GM10266 (cell line): ENCODE measurements at regions not wholly inside any gene's neighbourhood (a gene's known extent, or its start where the extent isn't known, plus 50 kb on each side); places are given as distances from the start of the nearest gene placed in this dataset.

Experiments used
- DNase-seq: peaks from one replicate; pipeline ENCODE4 v3.0.0; 2012; ENCODE audit errors: extremely low spot score
- CTCF ChIP-seq: IDR thresholded peaks from 2 replicates; pipeline ENCODE4 v1.5.1; 2012; ENCODE audit warnings: mild to moderate bottlenecking, low read depth; ENCODE audit not compliant: control insufficient read depth, insufficient read depth; ENCODE audit errors: missing control alignments

GRCh38 chr9:87216897-87217455 is 269.7 kb upstream of the GAS1 start:
- no peak for DNase-seq
- TF ChIP-seq CTCF: no peak

DNA sequence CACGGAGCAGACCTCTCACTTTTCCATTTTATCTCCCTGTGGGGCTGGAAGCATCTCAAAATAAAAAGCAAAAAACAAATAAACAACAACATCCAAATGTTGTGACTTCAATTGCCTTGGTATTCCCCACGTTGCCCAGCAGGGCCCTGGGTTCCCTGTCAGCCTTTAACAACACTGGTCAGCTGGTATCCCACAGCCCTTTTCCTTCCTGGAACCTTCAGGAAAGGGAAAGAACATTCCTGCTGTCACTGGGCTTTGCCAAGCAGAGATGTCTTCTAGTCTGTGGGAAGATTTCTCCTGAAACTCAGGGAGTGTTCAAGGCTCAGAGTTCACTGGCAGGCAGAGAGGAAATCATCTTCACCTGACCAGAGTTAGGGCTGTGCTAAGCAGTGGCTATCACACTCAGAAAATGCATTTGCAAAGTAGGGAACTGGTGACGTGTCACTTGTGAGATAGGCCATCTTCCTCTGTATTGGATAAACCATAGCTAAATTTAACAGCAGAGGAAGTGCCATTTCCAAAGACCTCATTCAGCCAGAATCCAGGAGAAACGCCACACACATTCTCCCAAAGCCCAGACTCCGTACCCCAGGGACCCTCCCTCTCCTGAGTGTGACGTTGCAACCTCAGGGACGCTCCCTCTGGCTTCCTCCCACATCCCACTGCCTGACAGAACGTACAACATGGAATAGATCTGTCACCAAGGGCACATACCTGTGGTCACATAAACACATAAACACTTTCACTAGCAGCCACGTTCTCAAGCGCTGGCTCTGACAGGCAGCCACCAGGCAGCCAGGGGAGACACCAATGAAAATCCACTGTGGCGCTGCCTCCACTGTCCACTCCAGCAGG is 274.0 kb upstream of the DAPK1 start:
- TF ChIP-seq CTCF: no peak
- no peak for DNase-seq

DNA sequence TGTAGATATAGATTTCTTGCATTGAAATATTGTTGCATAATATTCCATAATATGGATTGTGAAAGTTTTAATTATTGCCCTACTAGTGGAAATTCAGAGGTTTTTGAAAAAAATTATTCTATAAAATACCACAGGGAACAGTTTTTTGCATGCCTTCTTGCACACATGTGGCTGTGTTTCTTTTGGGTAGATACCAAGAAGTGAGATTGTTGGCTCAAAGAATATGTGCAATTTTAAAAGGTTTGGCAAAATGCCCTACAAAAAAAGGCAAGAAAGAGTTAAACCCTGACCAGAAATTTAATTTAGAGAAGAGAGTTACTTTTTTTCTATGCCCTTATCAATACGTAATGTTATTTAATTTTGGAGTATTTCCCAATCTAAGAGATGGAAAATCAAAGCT is 270.8 kb upstream of the DAPK1 start:
- no peak for TF ChIP-seq CTCF
- no peak for DNase-seq

- no peak for TF ChIP-seq CTCF
- no peak for DNase-seq
These were observed 270.2 kb upstream of the DAPK1 start for GRCh38 chr9:87227456-87227855.

GRCh38 chr9:87229108-87229507 is 268.6 kb upstream of the DAPK1 start:
- no peak for DNase-seq
- no peak for TF ChIP-seq CTCF

- TF ChIP-seq CTCF: no peak
- no peak for DNase-seq
These were observed 264.2 kb upstream of the DAPK1 start for GRCh38 chr9:87233431-87233830.

DNA sequence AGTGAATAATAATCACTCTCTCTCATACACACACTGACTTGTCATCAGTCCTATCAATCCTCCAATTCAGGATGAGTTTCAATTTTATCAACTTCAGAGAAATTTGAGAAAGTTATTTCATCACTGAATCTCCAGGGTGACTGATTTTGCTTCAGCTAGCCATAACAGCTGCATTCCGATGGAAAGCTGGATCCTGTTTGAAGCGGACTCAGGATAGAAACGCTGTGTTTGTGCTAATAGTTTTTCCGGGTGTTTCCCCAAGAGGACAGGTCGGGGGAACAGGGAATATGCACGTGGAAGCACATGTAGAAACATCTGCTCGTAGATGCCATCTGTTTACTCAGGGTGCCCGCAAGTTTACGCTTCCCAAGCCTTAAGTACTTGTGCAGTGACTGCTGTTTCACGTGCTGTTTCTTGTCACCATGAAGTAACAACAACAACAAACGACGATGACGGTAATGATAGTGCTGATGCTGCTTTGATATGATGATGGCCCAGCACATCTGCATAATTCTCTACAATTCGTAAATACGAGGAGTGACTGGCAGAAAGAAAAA is 263.7 kb upstream of the DAPK1 start:
- no peak for TF ChIP-seq CTCF
- no peak for DNase-seq
